Thyroid gland (tissue), 4 donors: ENCODE measurements at regions not wholly inside any gene's neighbourhood (a gene's known extent, or its start where the extent isn't known, plus 50 kb on each side); places are given as distances from the start of the nearest gene placed in this dataset.

Experiments used
- POLR2A ChIP-seq, 2 donors: fragments of 450-650 bp; IDR thresholded peaks; one replicate each; pipeline ENCODE4 v1.6.1; 2017; ENCODE audit warnings: antibody characterized with exemption in 2 of 2, mild to moderate bottlenecking in 2 of 2, moderate library complexity in 1 of 2
- TF ChIP-seq, protein P1 (sequence below), 6 experiments: fragments of 200-600 bp in 3 of 6; fragments of 450-650 bp in 3 of 6; sonication (generic) in 3 of 6; IDR thresholded peaks; one replicate each; pipeline ENCODE4 v1.5.1; 2016 to 2019; ENCODE audit warnings: antibody characterized with exemption in 6 of 6, mild to moderate bottlenecking in 2 of 6, inconsistent platforms in 1 of 6, moderate library complexity in 1 of 6

GRCh38 chr10:65419629-65420028 is 1506.2 kb upstream of the LRRTM3 start:
- TF ChIP-seq, protein P1, sequence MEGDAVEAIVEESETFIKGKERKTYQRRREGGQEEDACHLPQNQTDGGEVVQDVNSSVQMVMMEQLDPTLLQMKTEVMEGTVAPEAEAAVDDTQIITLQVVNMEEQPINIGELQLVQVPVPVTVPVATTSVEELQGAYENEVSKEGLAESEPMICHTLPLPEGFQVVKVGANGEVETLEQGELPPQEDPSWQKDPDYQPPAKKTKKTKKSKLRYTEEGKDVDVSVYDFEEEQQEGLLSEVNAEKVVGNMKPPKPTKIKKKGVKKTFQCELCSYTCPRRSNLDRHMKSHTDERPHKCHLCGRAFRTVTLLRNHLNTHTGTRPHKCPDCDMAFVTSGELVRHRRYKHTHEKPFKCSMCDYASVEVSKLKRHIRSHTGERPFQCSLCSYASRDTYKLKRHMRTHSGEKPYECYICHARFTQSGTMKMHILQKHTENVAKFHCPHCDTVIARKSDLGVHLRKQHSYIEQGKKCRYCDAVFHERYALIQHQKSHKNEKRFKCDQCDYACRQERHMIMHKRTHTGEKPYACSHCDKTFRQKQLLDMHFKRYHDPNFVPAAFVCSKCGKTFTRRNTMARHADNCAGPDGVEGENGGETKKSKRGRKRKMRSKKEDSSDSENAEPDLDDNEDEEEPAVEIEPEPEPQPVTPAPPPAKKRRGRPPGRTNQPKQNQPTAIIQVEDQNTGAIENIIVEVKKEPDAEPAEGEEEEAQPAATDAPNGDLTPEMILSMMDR (IDR thresholded peaks at IDR 0.05): no peak
- no peak for TF ChIP-seq POLR2A (IDR thresholded peaks at IDR 0.05)
